ENCODE measurements at regions not wholly inside any gene's neighbourhood (a gene's known extent, or its start where the extent isn't known, plus 50 kb on each side); places are given as distances from the start of the nearest gene placed in this dataset.

DNA sequence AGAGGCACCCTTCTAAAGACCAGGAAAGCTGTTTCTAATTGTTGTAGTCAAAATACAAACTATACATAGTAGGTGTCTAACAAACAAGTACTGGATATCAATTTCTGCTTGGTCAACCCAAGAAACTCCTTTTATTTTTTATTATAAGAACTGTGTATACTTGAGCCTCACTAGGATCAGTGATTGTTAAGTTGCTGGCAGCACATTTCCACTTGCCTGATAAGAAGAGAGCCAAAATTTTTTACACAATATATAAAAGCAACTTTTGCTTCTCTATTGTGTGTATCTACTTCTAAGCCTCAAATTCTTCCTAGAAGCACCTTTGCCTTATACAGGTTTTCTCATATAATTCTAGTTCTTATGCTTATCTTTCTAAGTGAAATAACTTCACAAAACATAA is 703.0 kb upstream of the EPHA5 start:
- TF ChIP-seq CEBPB (IDR thresholded peaks at IDR 0.05) (no peak), RAD21 (IDR thresholded peaks at IDR 0.05; ENCODE audit: low read depth) (no peak), FOXM1 (IDR thresholded peaks at IDR 0.05; ENCODE audit: borderline replicate concordance, low read depth) (no peak), TEAD4 (IDR thresholded peaks at IDR 0.05) (no peak), NFIC (IDR thresholded peaks at IDR 0.05) (no peak), ZBTB7A (IDR thresholded peaks at IDR 0.05; ENCODE audit: low read depth) (no peak), TAF1 (IDR thresholded peaks at IDR 0.05; ENCODE audit: low read depth) (no peak), YY1 (IDR thresholded peaks at IDR 0.05; ENCODE audit: low read depth) (no peak), EGR1 (IDR thresholded peaks at IDR 0.05) (no peak), EP300 (IDR thresholded peaks at IDR 0.05; ENCODE audit: borderline replicate concordance) (no peak), CREB1 (IDR thresholded peaks at IDR 0.05; ENCODE audit: low read depth) (no peak), TCF12 (IDR thresholded peaks at IDR 0.05; ENCODE audit: low read depth) (no peak)
- TF ChIP-seq, protein P1, sequence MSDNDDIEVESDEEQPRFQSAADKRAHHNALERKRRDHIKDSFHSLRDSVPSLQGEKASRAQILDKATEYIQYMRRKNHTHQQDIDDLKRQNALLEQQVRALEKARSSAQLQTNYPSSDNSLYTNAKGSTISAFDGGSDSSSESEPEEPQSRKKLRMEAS (IDR thresholded peaks at IDR 0.05): no peak
- TF ChIP-seq, protein P2, sequence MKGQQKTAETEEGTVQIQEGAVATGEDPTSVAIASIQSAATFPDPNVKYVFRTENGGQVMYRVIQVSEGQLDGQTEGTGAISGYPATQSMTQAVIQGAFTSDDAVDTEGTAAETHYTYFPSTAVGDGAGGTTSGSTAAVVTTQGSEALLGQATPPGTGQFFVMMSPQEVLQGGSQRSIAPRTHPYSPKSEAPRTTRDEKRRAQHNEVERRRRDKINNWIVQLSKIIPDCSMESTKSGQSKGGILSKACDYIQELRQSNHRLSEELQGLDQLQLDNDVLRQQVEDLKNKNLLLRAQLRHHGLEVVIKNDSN (IDR thresholded peaks at IDR 0.05): no peak
- TF ChIP-seq, protein P3, sequence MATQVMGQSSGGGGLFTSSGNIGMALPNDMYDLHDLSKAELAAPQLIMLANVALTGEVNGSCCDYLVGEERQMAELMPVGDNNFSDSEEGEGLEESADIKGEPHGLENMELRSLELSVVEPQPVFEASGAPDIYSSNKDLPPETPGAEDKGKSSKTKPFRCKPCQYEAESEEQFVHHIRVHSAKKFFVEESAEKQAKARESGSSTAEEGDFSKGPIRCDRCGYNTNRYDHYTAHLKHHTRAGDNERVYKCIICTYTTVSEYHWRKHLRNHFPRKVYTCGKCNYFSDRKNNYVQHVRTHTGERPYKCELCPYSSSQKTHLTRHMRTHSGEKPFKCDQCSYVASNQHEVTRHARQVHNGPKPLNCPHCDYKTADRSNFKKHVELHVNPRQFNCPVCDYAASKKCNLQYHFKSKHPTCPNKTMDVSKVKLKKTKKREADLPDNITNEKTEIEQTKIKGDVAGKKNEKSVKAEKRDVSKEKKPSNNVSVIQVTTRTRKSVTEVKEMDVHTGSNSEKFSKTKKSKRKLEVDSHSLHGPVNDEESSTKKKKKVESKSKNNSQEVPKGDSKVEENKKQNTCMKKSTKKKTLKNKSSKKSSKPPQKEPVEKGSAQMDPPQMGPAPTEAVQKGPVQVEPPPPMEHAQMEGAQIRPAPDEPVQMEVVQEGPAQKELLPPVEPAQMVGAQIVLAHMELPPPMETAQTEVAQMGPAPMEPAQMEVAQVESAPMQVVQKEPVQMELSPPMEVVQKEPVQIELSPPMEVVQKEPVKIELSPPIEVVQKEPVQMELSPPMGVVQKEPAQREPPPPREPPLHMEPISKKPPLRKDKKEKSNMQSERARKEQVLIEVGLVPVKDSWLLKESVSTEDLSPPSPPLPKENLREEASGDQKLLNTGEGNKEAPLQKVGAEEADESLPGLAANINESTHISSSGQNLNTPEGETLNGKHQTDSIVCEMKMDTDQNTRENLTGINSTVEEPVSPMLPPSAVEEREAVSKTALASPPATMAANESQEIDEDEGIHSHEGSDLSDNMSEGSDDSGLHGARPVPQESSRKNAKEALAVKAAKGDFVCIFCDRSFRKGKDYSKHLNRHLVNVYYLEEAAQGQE (IDR thresholded peaks at IDR 0.05; ENCODE audit: low read depth): no peak

DNA sequence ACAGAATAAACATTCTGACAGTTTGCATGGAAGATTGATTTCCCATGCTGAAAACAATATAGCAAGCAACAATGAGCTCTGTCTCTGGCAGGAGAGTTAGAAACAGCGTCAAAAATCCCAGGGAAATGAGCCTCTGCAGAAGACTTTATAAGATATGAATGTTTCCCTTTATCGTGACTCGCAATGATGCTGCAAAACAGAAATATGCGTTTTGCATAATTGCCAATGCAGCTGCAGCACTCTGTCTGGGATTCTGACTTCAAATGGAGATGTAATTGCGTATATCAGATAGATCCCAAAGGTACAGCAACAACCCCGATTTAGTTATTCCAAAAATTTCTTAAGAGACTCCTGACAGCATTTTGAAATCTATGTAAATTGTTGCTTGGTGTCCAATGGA is 702.4 kb upstream of the EPHA5 start:
- TF ChIP-seq, protein P2 (IDR thresholded peaks at IDR 0.05): no peak
- TF ChIP-seq, protein P3 (IDR thresholded peaks at IDR 0.05; ENCODE audit: low read depth): no peak
- no peak for TF ChIP-seq CEBPB (IDR thresholded peaks at IDR 0.05)
- TF ChIP-seq TCF12 (IDR thresholded peaks at IDR 0.05; ENCODE audit: low read depth): no peak
- no peak for TF ChIP-seq EP300 (IDR thresholded peaks at IDR 0.05; ENCODE audit: borderline replicate concordance)
- TF ChIP-seq TEAD4 (IDR thresholded peaks at IDR 0.05): no peak
- no peak for TF ChIP-seq EGR1 (IDR thresholded peaks at IDR 0.05)
- no peak for TF ChIP-seq RAD21 (IDR thresholded peaks at IDR 0.05; ENCODE audit: low read depth)
- TF ChIP-seq ZBTB7A (IDR thresholded peaks at IDR 0.05; ENCODE audit: low read depth): no peak
- no peak for TF ChIP-seq CREB1 (IDR thresholded peaks at IDR 0.05; ENCODE audit: low read depth)
- TF ChIP-seq NFIC (IDR thresholded peaks at IDR 0.05): no peak
- no peak for TF ChIP-seq FOXM1 (IDR thresholded peaks at IDR 0.05; ENCODE audit: borderline replicate concordance, low read depth)
- no peak for TF ChIP-seq YY1 (IDR thresholded peaks at IDR 0.05; ENCODE audit: low read depth)
- TF ChIP-seq, protein P1 (IDR thresholded peaks at IDR 0.05): no peak
- no peak for TF ChIP-seq TAF1 (IDR thresholded peaks at IDR 0.05; ENCODE audit: low read depth)

DNA sequence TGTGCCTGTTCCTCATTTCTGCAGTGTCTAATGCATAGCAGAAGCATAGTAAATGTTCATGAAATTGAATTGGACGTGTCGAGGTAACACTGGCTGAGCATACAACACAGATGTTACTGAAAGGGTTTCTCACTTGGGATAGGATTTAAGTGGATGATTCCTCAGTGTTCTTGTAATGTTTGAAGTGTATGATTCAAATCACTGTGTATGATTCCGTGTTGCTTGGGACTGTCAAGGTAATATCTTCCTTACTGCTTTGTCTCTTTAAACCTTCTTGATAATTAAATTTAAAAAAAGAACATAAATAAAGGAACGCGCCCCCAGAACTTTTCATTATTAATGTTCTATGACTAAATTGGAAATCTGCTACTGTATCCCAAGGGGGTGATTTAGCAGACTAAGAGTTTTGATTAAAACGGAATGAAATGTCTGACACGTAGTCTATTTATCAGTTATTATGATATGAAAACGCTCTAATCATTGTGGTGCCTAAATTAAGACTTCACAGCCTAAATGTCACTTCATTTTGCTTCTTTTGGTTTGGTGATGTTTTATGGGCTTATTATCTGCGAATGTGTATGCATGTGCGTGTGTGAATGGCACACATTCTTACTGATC is 696.9 kb upstream of the EPHA5 start:
- TF ChIP-seq RAD21 (IDR thresholded peaks at IDR 0.05; ENCODE audit: low read depth): no peak

DNA sequence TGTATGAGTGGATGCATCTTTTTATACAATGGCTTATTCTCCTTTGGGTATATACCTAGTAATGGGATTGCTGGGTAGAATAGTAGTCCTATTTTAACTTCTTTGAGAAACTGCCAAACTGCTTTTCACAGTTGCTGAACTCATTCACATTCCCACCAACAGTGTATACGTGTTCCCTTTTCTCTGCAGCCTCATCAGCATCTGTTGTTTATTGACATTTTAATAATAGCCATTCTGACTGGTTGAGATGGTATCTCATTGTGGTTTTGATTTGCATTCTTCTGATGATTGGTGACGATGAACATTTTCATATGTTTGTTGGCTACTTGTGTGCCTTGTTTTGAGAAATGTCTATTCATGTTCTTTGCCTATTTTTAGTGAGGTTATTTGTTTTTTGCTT is 687.0 kb upstream of the EPHA5 start:
- TF ChIP-seq RAD21 (IDR thresholded peaks at IDR 0.05; ENCODE audit: low read depth): no peak
- TF ChIP-seq FOXM1 (IDR thresholded peaks at IDR 0.05; ENCODE audit: borderline replicate concordance, low read depth): no peak
- TF ChIP-seq ZBTB7A (IDR thresholded peaks at IDR 0.05; ENCODE audit: low read depth): no peak
- TF ChIP-seq TAF1 (IDR thresholded peaks at IDR 0.05; ENCODE audit: low read depth): no peak
- TF ChIP-seq CREB1 (IDR thresholded peaks at IDR 0.05; ENCODE audit: low read depth): no peak
- no peak for TF ChIP-seq EP300 (IDR thresholded peaks at IDR 0.05; ENCODE audit: borderline replicate concordance)
- no peak for TF ChIP-seq TCF12 (IDR thresholded peaks at IDR 0.05; ENCODE audit: low read depth)
- no peak for TF ChIP-seq CEBPB (IDR thresholded peaks at IDR 0.05)
- TF ChIP-seq, protein P2 (IDR thresholded peaks at IDR 0.05): no peak
- TF ChIP-seq, protein P1 (IDR thresholded peaks at IDR 0.05): no peak
- TF ChIP-seq, protein P3 (IDR thresholded peaks at IDR 0.05; ENCODE audit: low read depth): no peak
- TF ChIP-seq TEAD4 (IDR thresholded peaks at IDR 0.05): no peak
- TF ChIP-seq EGR1 (IDR thresholded peaks at IDR 0.05): no peak
- no peak for TF ChIP-seq NFIC (IDR thresholded peaks at IDR 0.05)
- TF ChIP-seq YY1 (IDR thresholded peaks at IDR 0.05; ENCODE audit: low read depth): no peak
